ENCODE measurements at regions not wholly inside any gene's neighbourhood (a gene's known extent, or its start where the extent isn't known, plus 50 kb on each side); places are given as distances from the start of the nearest gene placed in this dataset.

- Histone ChIP-seq H3K27me3 (replicated peaks; ENCODE audit: insufficient read depth) (no peaks in the 10 kb centered on the region), H3K4me3 (no peak overlapping the region), H3K4me1 (ENCODE audit: control insufficient read depth in 1 of 2, low read depth in 2 of 2) (no peaks in the 10 kb centered on the region), H3K9me3 (no peaks in the 10 kb centered on the region), H3K36me3 (no peaks in the 10 kb centered on the region), H3K27ac (no peak overlapping the region)
- ATAC-seq (ENCODE audit: insufficient number of reproducible peaks, low FRiP score, low read depth) (no peak), DNase-seq (ENCODE audit: low spot score) (no peak)
- no peak for TF ChIP-seq CTCF (IDR thresholded peaks at IDR 0.05)
These were observed 459.4 kb downstream of the FGF9 start for GRCh38 chr13:22130254-22130653.

GRCh38 chr13:22134261-22134660 lies 463.4 kb downstream of the FGF9 start:
- no peak for TF ChIP-seq CTCF (IDR thresholded peaks at IDR 0.05)
- no peak overlapping the region for H3K27ac ChIP-seq
- no peak for ATAC-seq (ENCODE audit: insufficient number of reproducible peaks, low FRiP score, low read depth)

GRCh38 chr13:22135446-22135845 lies 464.6 kb downstream of the FGF9 start:
- no peak for ATAC-seq (ENCODE audit: insufficient number of reproducible peaks, low FRiP score, low read depth)
- no peaks in the 10 kb centered on the region for H3K9me3 ChIP-seq
- H3K4me3 ChIP-seq: no peak overlapping the region
- no peak for DNase-seq (ENCODE audit: low spot score)
- TF ChIP-seq CTCF (IDR thresholded peaks at IDR 0.05): no peak
- H3K36me3 ChIP-seq: no peaks in the 10 kb centered on the region
- no peak overlapping the region for H3K27ac ChIP-seq
- H3K4me1 ChIP-seq (ENCODE audit: control insufficient read depth in 1 of 2, low read depth in 2 of 2): no peaks in the 10 kb centered on the region
- H3K27me3 ChIP-seq (replicated peaks; ENCODE audit: insufficient read depth): no peaks in the 10 kb centered on the region

More at GRCh38 chr13:22134261-22134660, 463.4 kb downstream of the FGF9 start:
- Histone ChIP-seq H3K36me3 (no peaks in the 10 kb centered on the region), H3K9me3 (no peaks in the 10 kb centered on the region), H3K4me3 (no peak overlapping the region), H3K4me1 (ENCODE audit: control insufficient read depth in 1 of 2, low read depth in 2 of 2) (no peaks in the 10 kb centered on the region), H3K27me3 (replicated peaks; ENCODE audit: insufficient read depth) (no peaks in the 10 kb centered on the region)
- DNase-seq (ENCODE audit: low spot score): no peak

- no peak overlapping the region for H3K4me3 ChIP-seq
- H3K27me3 ChIP-seq (replicated peaks; ENCODE audit: insufficient read depth): no peaks in the 10 kb centered on the region
- no peak overlapping the region for H3K27ac ChIP-seq
- H3K9me3 ChIP-seq: no peaks in the 10 kb centered on the region
- H3K4me1 ChIP-seq (ENCODE audit: control insufficient read depth in 1 of 2, low read depth in 2 of 2): no peaks in the 10 kb centered on the region
- ATAC-seq (ENCODE audit: insufficient number of reproducible peaks, low FRiP score, low read depth): no peak
- TF ChIP-seq CTCF (IDR thresholded peaks at IDR 0.05): no peak
- DNase-seq (ENCODE audit: low spot score): no peak
- H3K36me3 ChIP-seq: no peaks in the 10 kb centered on the region
These were observed 466.6 kb downstream of the FGF9 start for GRCh38 chr13:22137361-22138050.

- no peaks in the 10 kb centered on the region for H3K4me1 ChIP-seq (ENCODE audit: control insufficient read depth in 1 of 2, low read depth in 2 of 2)
- DNase-seq (ENCODE audit: low spot score) (no peak), ATAC-seq (ENCODE audit: insufficient number of reproducible peaks, low FRiP score, low read depth) (no peak)
- H3K27ac ChIP-seq: no peak overlapping the region
- no peak for TF ChIP-seq CTCF (IDR thresholded peaks at IDR 0.05)
- H3K4me3 ChIP-seq: no peak overlapping the region
- H3K27me3 ChIP-seq (replicated peaks; ENCODE audit: insufficient read depth): no peaks in the 10 kb centered on the region
- H3K9me3 ChIP-seq: no peaks in the 10 kb centered on the region
- no peaks in the 10 kb centered on the region for H3K36me3 ChIP-seq
These were observed 468.1 kb downstream of the FGF9 start for GRCh38 chr13:22138947-22139346.
